ENCODE measurements at regions not wholly inside any gene's neighbourhood (a gene's known extent, or its start where the extent isn't known, plus 50 kb on each side); places are given as distances from the start of the nearest gene placed in this dataset.

DNA sequence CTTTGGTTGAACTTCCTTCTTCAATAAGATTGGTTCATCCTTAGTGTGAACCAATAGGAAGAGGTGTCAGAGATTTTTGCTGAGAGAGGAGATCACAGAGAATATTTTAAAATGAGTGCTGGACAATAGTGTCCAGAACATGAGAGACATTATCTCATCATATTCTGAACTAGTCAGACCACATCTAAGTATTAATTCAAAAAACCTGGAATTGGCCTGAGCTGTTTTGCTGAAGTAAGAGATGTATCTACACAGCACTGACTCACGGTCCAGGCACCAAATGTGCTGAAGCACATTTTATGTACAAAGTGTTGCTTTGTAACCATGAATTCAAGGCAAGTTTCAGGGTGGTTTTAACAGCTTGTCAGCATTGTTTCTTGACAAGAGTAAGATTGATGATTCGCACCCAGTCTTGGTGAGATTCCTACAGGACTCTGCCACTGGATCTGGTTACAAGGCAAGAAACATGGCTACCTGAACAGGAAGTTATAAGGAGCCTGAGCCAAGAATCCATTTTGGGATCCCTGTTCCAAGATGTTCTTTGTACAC is 178.2 kb upstream of the HEY2 start:
- Histone ChIP-seq H4K5ac (ENCODE audit: low read depth, low read length) (no peak overlapping the region), H3K9ac (ENCODE audit: low read depth, low read length) (no peak overlapping the region), H3K18ac (ENCODE audit: low read depth, low read length) (no peak overlapping the region), H2BK15ac (ENCODE audit: low read depth, low read length) (no peak overlapping the region), H3K27me3 (ENCODE audit: control insufficient read depth, insufficient read depth, low read length) (no peaks in the 10 kb centered on the region), H2BK120ac (ENCODE audit: low read depth, low read length) (no peak overlapping the region), H3K4me2 (ENCODE audit: low read depth, low read length) (no peak overlapping the region), H3K27ac (ENCODE audit: insufficient read depth, low read length) (no peak overlapping the region), H3K4me3 (ENCODE audit: insufficient read depth, low read depth, low read length) (no peak overlapping the region), H4K8ac (ENCODE audit: low read depth in 2 of 2, low read length in 2 of 2) (no peak overlapping the region), H3K9me3 (ENCODE audit: control insufficient read depth, insufficient read depth, low read length) (no peaks in the 10 kb centered on the region), H3K9me1 (ENCODE audit: insufficient read depth, low read length) (no peaks in the 10 kb centered on the region), H4K91ac (ENCODE audit: insufficient read depth, low read depth, low read length) (no peak overlapping the region), H3K4me1 (ENCODE audit: control insufficient read depth, insufficient read depth, low read length) (no peaks in the 10 kb centered on the region), H2BK20ac (ENCODE audit: low read depth, low read length) (no peak overlapping the region), H3K79me1 (ENCODE audit: low read depth in 1 of 2, low read length in 2 of 2) (no peaks in the 10 kb centered on the region), H2BK5ac (ENCODE audit: low read depth, low read length, poor library complexity, severe bottlenecking) (no peak overlapping the region), H2AFZ (replicated peaks; ENCODE audit: low read length, poor library complexity) (no peak overlapping the region), H2AK5ac (ENCODE audit: low read depth, low read length) (no peak overlapping the region), H4K20me1 (ENCODE audit: insufficient read depth, low read length) (no peaks in the 10 kb centered on the region), H3K4ac (ENCODE audit: low read depth, low read length) (no peak overlapping the region), H3K14ac (replicated peaks; ENCODE audit: low read depth, low read length) (no peak overlapping the region), H3K36me3 (ENCODE audit: control insufficient read depth, insufficient read depth, low read length) (no peaks in the 10 kb centered on the region), H2AK9ac (replicated peaks; ENCODE audit: low read depth, low read length, poor library complexity) (no peak overlapping the region), H3K56ac (ENCODE audit: extremely low read depth, insufficient read depth, low read length) (no peak overlapping the region), H3K23ac (ENCODE audit: low read depth, low read length) (no peak overlapping the region)
- no peak for ATAC-seq (ENCODE audit: low read depth)
- whole genome bisulfite sequencing, 2 experiments (ENCODE audit: extremely low coverage in 2 of 2, insufficient read length in 1 of 2), result 20% methylated on average over 1 of the region's 2 CpGs; no CpG with 5 or more reads in 1 of the 2 experiments
- CTCF ChIA-PET, result no interaction called here
- POLR2A ChIA-PET (ENCODE audit: unreplicated experiment), result no interaction called here
- intact Hi-C loops (cut with micrococcal nuclease), result no loop called here
- no peak for TF ChIP-seq CEBPB (IDR thresholded peaks at IDR 0.05; ENCODE audit: low read depth, low read length)
- TF ChIP-seq RFX5 (IDR thresholded peaks at IDR 0.05; ENCODE audit: low read depth, low read length), result no peak
- TF ChIP-seq, protein P1, sequence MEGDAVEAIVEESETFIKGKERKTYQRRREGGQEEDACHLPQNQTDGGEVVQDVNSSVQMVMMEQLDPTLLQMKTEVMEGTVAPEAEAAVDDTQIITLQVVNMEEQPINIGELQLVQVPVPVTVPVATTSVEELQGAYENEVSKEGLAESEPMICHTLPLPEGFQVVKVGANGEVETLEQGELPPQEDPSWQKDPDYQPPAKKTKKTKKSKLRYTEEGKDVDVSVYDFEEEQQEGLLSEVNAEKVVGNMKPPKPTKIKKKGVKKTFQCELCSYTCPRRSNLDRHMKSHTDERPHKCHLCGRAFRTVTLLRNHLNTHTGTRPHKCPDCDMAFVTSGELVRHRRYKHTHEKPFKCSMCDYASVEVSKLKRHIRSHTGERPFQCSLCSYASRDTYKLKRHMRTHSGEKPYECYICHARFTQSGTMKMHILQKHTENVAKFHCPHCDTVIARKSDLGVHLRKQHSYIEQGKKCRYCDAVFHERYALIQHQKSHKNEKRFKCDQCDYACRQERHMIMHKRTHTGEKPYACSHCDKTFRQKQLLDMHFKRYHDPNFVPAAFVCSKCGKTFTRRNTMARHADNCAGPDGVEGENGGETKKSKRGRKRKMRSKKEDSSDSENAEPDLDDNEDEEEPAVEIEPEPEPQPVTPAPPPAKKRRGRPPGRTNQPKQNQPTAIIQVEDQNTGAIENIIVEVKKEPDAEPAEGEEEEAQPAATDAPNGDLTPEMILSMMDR (conservative IDR thresholded peaks at IDR 0.05; ENCODE audit: low read depth, low read length), result no peak
- TF ChIP-seq POLR2A (IDR thresholded peaks at IDR 0.05; ENCODE audit: low read depth, low read length), result no peak
- no peak for TF ChIP-seq SMC3 (IDR thresholded peaks at IDR 0.05; ENCODE audit: low read depth, low read length)
- no peak for TF ChIP-seq NFE2L2 (IDR thresholded peaks at IDR 0.05; ENCODE audit: low read depth, low read length)
- no peak for TF ChIP-seq RCOR1 (IDR thresholded peaks at IDR 0.05; ENCODE audit: insufficient replicate concordance, low read length)
- no peak for TF ChIP-seq BHLHE40 (IDR thresholded peaks at IDR 0.05; ENCODE audit: low read depth, low read length)
- TF ChIP-seq, protein P2, sequence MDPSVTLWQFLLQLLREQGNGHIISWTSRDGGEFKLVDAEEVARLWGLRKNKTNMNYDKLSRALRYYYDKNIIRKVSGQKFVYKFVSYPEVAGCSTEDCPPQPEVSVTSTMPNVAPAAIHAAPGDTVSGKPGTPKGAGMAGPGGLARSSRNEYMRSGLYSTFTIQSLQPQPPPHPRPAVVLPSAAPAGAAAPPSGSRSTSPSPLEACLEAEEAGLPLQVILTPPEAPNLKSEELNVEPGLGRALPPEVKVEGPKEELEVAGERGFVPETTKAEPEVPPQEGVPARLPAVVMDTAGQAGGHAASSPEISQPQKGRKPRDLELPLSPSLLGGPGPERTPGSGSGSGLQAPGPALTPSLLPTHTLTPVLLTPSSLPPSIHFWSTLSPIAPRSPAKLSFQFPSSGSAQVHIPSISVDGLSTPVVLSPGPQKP (IDR thresholded peaks at IDR 0.05; ENCODE audit: borderline replicate concordance, low read depth, low read length), result no peak
- no peak for TF ChIP-seq MAFK (IDR thresholded peaks at IDR 0.05; ENCODE audit: low read depth, low read length)
- TF ChIP-seq MAZ (IDR thresholded peaks at IDR 0.05; ENCODE audit: borderline replicate concordance, low read depth, low read length), result no peak
- TF ChIP-seq USF2 (IDR thresholded peaks at IDR 0.05; ENCODE audit: low read depth, low read length), result no peak
- in situ Hi-C loops (cut with MboI; ENCODE audit: low sequenced_read_pairs), result no loop called here
- DNase-seq, result no peak
- BruUV-seq (replicated peaks), result no TSS peak
- dilution Hi-C loops (cut with HindIII; ENCODE audit: low sequenced_read_pairs, unreplicated experiment), result no loop called here
